SU-DHL-6 (cell line): ENCODE measurements at regions not wholly inside any gene's neighbourhood (a gene's known extent, or its start where the extent isn't known, plus 50 kb on each side); places are given as distances from the start of the nearest gene placed in this dataset.

Source experiments
- CTCF ChIP-seq: fragments of 200-600 bp; sonication (generic); IDR thresholded peaks from one replicate; pipeline ENCODE4 v1.5.1; 2017; ENCODE audit warnings: antibody characterized with exemption, mild to moderate bottlenecking, low read length, moderate library complexity; ENCODE audit not compliant: insufficient read depth, poor library complexity, severe bottlenecking
- EZH2phosphoT487 ChIP-seq: fragments of 200-600 bp; sonication (generic), shearing (Covaris generic); conservative IDR thresholded peaks from 2 replicates; pipeline ENCODE4 v1.6.1; 2018; ENCODE audit warnings: mild to moderate bottlenecking, antibody characterized with exemption, low read length, moderate library complexity, mixed read lengths

DNA sequence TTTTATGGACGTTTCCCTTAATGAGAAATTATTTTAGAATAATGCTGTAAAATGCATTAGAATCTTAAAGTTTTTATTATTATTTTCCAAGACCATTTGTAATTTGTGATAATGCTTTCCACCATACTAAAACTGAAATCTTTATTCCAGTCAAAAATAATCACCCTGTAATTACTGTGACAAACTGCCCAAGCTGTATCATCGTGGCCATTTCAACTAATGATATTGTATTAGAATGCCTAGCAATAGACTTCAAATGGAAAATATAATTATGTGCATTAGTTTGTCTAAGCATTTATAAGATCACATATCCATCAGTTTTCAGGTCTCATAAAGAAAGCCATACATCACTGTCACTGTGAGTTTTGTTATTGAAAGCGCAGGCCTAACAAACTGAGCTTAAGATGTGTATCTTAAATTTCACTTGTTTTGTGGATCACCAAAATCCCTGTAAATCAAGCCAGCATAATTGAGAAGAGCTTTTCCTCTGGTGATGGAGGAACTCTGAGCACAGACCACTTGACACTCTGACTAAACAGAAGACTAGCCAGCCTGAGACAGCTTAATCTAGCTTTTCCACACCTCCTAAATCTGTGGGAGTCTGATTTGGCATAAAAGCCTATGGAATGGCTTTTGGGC, 1312.2 kb upstream of the ACVR2A start:
- TF ChIP-seq CTCF = no peak
- no peak for TF ChIP-seq EZH2phosphoT487
